ENCODE measurements at regions not wholly inside any gene's neighbourhood (a gene's known extent, or its start where the extent isn't known, plus 50 kb on each side); places are given as distances from the start of the nearest gene placed in this dataset.

GRCh38 chr5:25991639-25992038, 1046.7 kb downstream of the CDH9 start:
- TF ChIP-seq CTCF (IDR thresholded peaks at IDR 0.05; ENCODE audit: poor library complexity, severe bottlenecking) (no peak), EZH2 (IDR thresholded peaks at IDR 0.05; ENCODE audit: borderline replicate concordance, insufficient read depth, low read length, poor library complexity, severe bottlenecking) (no peak), EP300 (conservative IDR thresholded peaks at IDR 0.05; ENCODE audit: poor library complexity, severe bottlenecking) (no peak), TAF1 (IDR thresholded peaks at IDR 0.05; ENCODE audit: low read depth) (no peak), REST (IDR thresholded peaks at IDR 0.05; ENCODE audit: borderline replicate concordance) (no peak), POLR2AphosphoS5 (IDR thresholded peaks at IDR 0.05) (no peak), RAD21 (conservative IDR thresholded peaks at IDR 0.05) (no peak)
